Neuron (in vitro differentiated cells): ENCODE measurements at regions not wholly inside any gene's neighbourhood (a gene's known extent, or its start where the extent isn't known, plus 50 kb on each side); places are given as distances from the start of the nearest gene placed in this dataset.
"Not testable (repeated sequence)": the region's sequence is repeated elsewhere in the genome, so short reads cannot be mapped to it uniquely, and the experiment has no call there.

Experiments
- H2AFZ ChIP-seq: one replicate; pipeline ENCODE4 v1.6.1; 2013; ENCODE audit warnings: low read depth, mild to moderate bottlenecking, inconsistent platforms, low read length, moderate library complexity
- H3K27me3 ChIP-seq: one replicate; pipeline ENCODE4 v1.6.1; 2013; ENCODE audit warnings: low read length; ENCODE audit not compliant: insufficient read depth
- H3K36me3 ChIP-seq: one replicate; pipeline ENCODE4 v1.6.1; 2013; ENCODE audit warnings: low read length; ENCODE audit not compliant: insufficient read depth
- H3K4me1 ChIP-seq: one replicate; pipeline ENCODE4 v1.6.1; 2013; ENCODE audit warnings: low read length; ENCODE audit not compliant: insufficient read depth
- H3K4me3 ChIP-seq: 2 replicates; pipeline ENCODE4 v1.5.1; 2013; ENCODE audit warnings: mild to moderate bottlenecking, low read length, moderate library complexity
- H3K9me3 ChIP-seq: one replicate; pipeline ENCODE4 v1.6.1; 2013; ENCODE audit warnings: low read length

DNA sequence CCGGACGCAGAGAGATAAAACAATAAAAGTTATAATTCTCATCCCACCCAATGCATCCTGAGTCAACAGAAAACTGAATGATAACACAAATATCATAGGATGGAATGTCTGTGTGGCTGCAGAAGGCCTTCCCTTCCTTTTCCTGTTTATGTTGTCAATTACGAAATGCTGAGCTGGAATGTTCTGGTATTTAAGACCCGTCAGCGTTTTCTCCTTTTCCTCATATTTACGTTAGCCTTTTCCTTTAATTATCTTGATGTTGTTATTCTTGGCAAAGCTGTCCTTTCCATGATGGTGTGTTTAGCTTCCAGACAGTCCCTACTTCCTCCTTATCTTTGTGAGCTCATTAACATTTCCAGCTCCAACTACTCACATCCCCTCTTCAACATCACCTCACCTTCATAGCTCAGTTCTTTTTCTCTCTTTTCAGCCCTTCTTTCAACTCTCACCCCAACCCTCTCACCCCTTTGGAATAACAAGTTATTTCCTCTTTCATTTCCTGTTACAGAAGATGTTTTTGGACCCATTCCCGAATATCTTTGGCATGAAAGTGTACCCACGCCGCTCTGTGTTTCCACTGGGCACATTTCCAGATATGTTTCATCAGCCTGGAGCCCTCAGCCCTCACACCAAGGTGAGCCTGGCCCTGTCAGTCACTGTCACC is 221.6 kb downstream of the NR2F1-AS1 start:
- Histone ChIP-seq H3K4me1 (no peaks in the 10 kb centered on the region), H3K27me3 (no peaks in the 10 kb centered on the region), H3K9me3 (no peaks in the 10 kb centered on the region), H2AFZ (no peak overlapping the region), H3K36me3 (no peaks in the 10 kb centered on the region), H3K4me3 (no peak overlapping the region)

DNA sequence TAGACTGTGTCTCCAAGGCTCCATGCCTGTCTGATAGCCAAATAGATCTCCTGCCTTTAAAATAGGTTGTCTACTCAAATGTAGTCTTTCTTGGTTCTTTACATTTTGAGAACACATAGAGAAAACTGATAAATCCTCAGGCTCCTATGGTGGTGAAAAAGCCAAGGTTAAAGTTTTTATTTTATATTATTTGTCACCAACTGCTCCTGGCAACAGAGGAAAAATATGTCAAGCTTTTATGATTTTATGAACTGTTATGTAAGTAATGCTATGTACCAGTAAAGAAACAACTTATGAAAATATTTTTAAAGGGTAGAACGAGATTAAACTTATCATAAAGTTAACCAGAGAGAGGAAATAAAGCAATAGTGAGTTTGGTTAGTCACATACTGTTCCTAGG is 222.8 kb downstream of the NR2F1-AS1 start:
- Histone ChIP-seq H3K4me3 (no peak overlapping the region), H3K9me3 (no peaks in the 10 kb centered on the region), H3K36me3 (no peaks in the 10 kb centered on the region), H3K4me1 (no peaks in the 10 kb centered on the region), H2AFZ (no peak overlapping the region), H3K27me3 (no peaks in the 10 kb centered on the region)

DNA sequence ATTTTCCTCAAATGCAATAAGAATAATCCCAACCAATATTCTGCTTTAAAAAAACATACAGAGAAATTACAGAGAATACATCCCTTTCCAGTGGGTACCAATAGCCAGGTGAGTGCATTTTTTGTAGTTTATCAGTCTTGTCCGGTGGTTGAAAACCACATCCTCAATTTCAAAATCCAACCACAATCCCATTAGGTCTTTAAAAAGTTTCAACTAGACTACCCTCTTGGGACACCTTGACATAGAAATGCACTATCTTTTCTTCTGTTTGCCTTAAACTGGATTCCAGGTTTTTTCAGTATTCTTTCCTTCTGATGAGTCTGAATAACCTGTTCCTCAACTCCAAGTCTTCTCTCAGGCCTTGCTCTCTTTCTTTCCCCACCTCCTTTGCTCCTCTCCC is 223.3 kb downstream of the NR2F1-AS1 start:
- no peak overlapping the region for H2AFZ ChIP-seq
- no peaks in the 10 kb centered on the region for H3K36me3 ChIP-seq
- H3K27me3 ChIP-seq = no peaks in the 10 kb centered on the region

DNA sequence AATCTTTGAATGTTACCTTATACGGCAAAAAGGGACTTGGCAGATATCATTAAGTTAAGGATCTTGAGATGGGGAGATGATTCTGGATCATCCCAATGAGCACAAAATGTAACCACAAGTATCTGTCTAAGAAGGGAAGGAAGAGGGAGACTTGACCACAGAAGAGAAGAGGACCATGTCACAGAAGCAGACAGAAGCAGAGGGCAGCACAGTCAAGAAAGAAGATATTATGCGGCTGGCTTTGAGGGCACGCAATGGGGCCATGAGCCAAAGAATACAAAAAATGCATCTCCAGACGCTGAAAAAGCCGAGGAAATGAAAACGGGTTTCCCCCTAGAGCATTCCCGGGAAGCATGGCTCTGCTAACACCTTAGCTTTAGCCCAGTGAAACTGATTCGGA is 225.3 kb downstream of the NR2F1-AS1 start:
- no peaks in the 10 kb centered on the region for H3K9me3 ChIP-seq
- H3K36me3 ChIP-seq = no peaks in the 10 kb centered on the region
- no peaks in the 10 kb centered on the region for H3K4me1 ChIP-seq
- H3K27me3 ChIP-seq = no peaks in the 10 kb centered on the region
- no peak overlapping the region for H2AFZ ChIP-seq
- no peak overlapping the region for H3K4me3 ChIP-seq

More for the DNA sequence above, 223.3 kb downstream of the NR2F1-AS1 start:
- no peak overlapping the region for H3K4me3 ChIP-seq
- H3K4me1 ChIP-seq = no peaks in the 10 kb centered on the region
- no peaks in the 10 kb centered on the region for H3K9me3 ChIP-seq

DNA sequence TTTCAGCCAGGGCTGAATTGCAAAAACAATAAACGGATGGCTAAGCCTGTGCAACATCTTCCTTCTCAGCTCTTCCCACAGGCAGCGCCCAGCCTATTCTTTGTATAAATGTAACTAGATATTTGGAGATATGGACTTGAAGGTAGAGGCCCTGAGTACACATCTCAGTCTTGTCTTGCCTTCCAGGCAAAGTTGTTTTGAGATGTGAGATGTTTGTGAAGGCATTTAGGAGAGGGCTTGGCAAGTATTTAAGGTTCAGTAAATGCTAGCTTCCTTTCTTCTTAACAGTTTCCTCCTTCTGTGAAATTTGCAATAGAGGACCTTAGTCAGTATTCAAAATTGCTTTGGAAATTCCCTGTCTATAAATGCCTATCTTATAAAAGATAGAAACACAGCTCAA is 228.8 kb downstream of the NR2F1-AS1 start:
- no peaks in the 10 kb centered on the region for H3K9me3 ChIP-seq
- H3K36me3 ChIP-seq = no peaks in the 10 kb centered on the region
- H3K4me1 ChIP-seq = peaks cover 6% of the 10 kb centered on the region
- H3K4me3 ChIP-seq = no peak overlapping the region
- H3K27me3 ChIP-seq = no peaks in the 10 kb centered on the region
- no peak overlapping the region for H2AFZ ChIP-seq

DNA sequence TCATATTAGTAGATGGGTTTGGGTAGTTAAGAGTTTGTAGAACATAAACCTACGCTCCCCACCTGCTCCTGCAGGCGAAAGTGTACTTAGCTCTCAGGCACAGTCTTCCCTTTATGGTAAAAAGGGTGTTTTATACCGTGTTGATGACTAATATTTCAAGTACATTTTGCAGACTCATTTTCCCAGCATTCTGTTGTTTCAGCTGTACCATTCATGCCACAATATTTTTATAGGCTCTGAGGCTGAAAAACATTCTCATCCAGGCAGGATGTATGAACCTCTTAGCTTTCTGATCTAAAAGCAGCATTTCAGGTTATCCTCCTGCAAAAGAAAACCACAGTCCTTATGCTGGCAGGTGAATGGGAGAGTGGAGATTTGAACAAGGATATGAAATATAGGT is 231.4 kb downstream of the NR2F1-AS1 start:
- Histone ChIP-seq H3K36me3 (no peaks in the 10 kb centered on the region), H3K4me3 (no peak overlapping the region), H3K9me3 (no peaks in the 10 kb centered on the region), H3K27me3 (no peaks in the 10 kb centered on the region), H3K4me1 (peaks cover 6% of the 10 kb centered on the region), H2AFZ (peak overlapping the region; percentile 23)

DNA sequence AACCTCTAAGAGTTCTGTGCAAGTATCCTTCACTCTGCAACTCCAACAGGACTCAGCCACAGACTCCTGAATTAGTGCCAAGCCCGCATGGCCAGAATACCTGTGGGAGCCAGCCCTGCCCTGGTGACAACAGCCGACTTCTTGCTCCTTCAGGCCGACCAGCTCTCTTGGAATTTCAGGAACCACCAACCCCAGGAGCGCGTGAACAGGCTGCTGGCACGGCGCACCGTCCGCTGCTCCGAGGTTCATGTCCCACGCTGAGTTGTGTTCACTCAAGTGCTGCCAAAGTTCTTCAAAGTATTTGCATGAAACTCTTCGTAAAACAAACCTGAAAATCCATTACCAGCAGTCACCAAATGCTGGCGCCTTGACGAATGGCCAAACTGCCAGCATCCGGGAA is 232.8 kb downstream of the NR2F1-AS1 start:
- Histone ChIP-seq H3K9me3 (no peaks in the 10 kb centered on the region), H2AFZ (no peak overlapping the region), H3K4me1 (peaks cover 6% of the 10 kb centered on the region), H3K27me3 (no peaks in the 10 kb centered on the region), H3K4me3 (no peak overlapping the region), H3K36me3 (no peaks in the 10 kb centered on the region)

DNA sequence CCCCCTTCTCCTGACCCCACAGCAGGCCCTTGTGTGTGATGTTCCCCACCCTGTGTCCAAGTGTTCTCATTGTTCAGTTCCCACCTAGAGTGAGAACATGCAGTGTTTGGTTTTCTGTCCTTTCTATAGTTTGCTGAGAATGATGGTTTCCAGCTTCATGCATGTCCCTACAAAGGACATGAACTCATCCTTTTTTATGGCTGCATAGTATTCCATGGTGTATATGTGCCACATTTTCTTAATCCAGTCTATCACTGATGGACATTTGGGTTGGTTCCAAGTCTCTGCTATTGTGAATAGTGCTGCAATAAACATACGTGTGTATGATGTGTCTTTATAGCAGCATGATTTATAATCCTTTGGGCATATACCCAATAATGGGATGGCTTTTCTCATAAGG is 234.2 kb downstream of the NR2F1-AS1 start:
- H3K36me3 ChIP-seq, H3K27me3 ChIP-seq, H2AFZ ChIP-seq, H3K4me3 ChIP-seq, H3K4me1 ChIP-seq, H3K9me3 ChIP-seq: not testable (repeated sequence)

DNA sequence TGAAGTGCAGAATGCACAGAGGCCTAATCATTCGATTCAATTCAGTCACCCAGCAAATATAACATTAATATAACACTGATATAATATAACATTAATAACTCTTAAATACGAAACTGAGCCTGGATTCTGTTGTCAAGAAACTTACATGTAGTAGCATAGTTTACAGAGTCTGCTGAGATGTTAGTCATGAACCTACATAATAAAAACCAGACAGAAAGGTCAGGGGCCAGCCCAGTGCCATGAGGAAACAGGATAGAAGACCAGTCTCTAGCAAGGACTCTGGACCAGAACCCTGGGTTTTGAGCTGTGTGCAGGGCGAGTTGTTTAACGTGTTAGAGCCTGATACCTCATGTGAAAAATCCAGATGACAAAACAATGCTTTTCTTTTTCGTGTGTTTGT is 234.7 kb downstream of the NR2F1-AS1 start:
- Histone ChIP-seq H3K4me3 (no peak overlapping the region), H3K27me3 (no peaks in the 10 kb centered on the region), H3K4me1 (peaks cover 6% of the 10 kb centered on the region), H3K36me3 (no peaks in the 10 kb centered on the region), H2AFZ (no peak overlapping the region), H3K9me3 (no peaks in the 10 kb centered on the region)

DNA sequence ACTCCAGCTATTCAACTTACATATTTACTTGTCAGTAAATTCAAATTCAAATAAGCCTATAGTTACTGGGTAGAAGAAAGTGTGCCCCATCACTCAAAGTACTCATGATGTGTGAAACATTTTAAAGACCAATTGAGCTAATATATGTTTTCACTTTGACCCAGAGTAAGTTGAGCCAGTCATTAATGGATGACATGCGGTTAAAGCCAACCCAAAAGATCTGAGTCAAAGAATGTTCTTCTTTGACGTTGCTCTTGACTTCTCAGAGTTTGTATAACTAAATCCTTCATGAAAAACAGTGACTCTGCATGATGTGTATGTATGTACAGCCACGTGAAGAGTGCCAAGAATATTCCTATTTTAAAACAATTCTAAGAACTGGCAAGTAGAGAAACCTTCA is 237.4 kb downstream of the NR2F1-AS1 start:
- Histone ChIP-seq H3K4me3 (no peak overlapping the region), H3K4me1 (peaks cover 2% of the 10 kb centered on the region), H3K27me3 (no peaks in the 10 kb centered on the region), H3K9me3 (no peaks in the 10 kb centered on the region), H3K36me3 (no peaks in the 10 kb centered on the region), H2AFZ (no peak overlapping the region)

DNA sequence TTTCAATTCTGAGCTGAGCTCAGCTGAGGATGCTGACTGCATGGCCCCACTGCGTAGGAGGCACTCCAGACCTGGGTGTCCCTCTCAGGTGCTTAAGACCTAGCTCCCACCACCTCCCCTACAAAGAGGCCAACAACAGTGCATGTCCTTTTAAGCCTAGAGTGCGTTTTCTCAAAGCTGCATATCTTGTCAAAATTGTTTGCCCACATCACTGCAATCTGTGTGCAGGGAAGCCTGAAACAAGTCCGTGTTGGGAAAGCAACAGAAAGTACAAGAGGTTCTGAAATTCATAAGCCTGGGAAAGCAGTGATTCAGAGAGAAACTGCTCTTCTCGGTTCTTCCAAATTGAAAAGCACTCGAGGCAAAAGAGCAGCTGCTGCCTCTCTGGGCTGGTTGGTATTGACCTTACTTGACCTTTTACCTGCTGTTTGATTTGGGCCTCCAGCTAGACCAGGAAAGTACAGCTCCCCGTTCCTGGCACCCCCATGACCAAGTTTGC is 238.4 kb downstream of the NR2F1-AS1 start:
- H3K4me3 ChIP-seq = no peak overlapping the region
- no peak overlapping the region for H2AFZ ChIP-seq
- H3K36me3 ChIP-seq = no peaks in the 10 kb centered on the region
- H3K4me1 ChIP-seq = no peaks in the 10 kb centered on the region
- no peaks in the 10 kb centered on the region for H3K9me3 ChIP-seq
- H3K27me3 ChIP-seq = no peaks in the 10 kb centered on the region

DNA sequence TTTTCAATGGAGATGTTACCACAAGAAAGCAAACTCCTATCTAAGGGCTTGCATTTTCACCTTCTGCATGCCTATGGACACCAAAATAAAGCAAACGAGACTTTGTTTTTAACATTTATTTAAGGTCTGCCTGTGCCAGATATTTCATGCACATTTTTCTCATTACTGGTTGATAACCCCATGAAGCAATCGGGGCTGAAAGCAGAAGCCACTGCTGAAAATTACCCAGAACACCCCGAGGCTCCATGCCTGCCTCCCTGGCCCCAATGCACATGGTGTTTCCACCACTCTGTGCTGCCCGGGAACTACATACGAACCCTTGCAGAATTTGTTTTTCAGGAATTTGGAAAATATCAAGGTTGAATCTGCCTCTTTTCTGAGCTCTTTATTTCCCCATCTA is 240.1 kb downstream of the NR2F1-AS1 start:
- Histone ChIP-seq H3K27me3 (no peaks in the 10 kb centered on the region), H3K36me3 (no peaks in the 10 kb centered on the region), H2AFZ (no peak overlapping the region), H3K4me3 (no peak overlapping the region), H3K9me3 (no peaks in the 10 kb centered on the region), H3K4me1 (no peaks in the 10 kb centered on the region)

DNA sequence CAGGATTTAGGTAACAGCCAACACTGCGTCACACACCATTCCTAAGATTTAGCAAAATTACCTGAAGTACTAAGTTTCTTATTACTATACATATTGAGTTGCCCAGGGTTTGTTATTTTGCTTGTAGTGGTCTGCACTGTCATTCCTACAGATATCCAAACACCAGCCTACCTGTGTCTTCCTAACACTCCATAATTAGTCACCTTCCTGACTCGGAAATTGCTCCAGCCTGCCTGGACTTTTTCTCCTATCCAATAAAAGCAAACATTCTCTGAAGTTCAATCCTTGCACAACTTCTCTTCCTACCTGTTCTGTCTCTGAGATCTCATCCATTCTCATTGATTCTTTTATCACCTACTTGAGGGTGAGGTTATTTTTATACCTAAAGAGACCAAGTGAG is 243.9 kb downstream of the NR2F1-AS1 start:
- Histone ChIP-seq H3K4me3 (no peak overlapping the region), H3K36me3 (no peaks in the 10 kb centered on the region), H3K4me1 (no peaks in the 10 kb centered on the region), H3K27me3 (no peaks in the 10 kb centered on the region), H2AFZ (no peak overlapping the region), H3K9me3 (no peaks in the 10 kb centered on the region)
